HepG2 (cell line): ENCODE measurements at regions not wholly inside any gene's neighbourhood (a gene's known extent, or its start where the extent isn't known, plus 50 kb on each side); places are given as distances from the start of the nearest gene placed in this dataset.

Source experiments
- ATAC-seq: fragments of 200-7000 bp; cut with Tn5 transposase; 3 replicates; pipeline ENCODE4 v1.9.1; 2020; ENCODE audit warnings: mild to moderate bottlenecking, moderate library complexity
- BruUV-seq: library from RNA; stranded (reverse); fragments of 400-500 nt; replicated peaks from 2 replicates; lab custom pipeline; 2021; lab: Mats Ljungman, UMichigan
- CTCF ChIA-PET: fragments of 300-600 bp; formaldehyde crosslinking; extraction: SDS; loops from one replicate; lab custom pipeline; 2021; ENCODE audit warnings: low total read pairs, inconsistent platforms, low intra/inter-chr PET ratio; lab: Yijun Ruan, JAX
- POLR2A ChIA-PET: fragments of 350-600 bp; sonication (Branson Sonifier 250); formaldehyde crosslinking; loops from one replicate; lab custom pipeline; 2020; ENCODE audit warnings: antibody characterized with exemption, inconsistent platforms; lab: Yijun Ruan, JAX
- DNase-seq: peaks from one replicate; pipeline ENCODE4 v3.0.0-alpha.2; 2015; ENCODE audit warnings: low spot score
- FAIRE-seq: peaks from 3 replicates; lab custom pipeline; 2011; peaks lifted over from hg19 to GRCh38; lab: Jason Lieb, UNC
- H2AFZ ChIP-seq: one replicate; pipeline ENCODE4 v1.6.1; 2011; ENCODE audit warnings: low read length, inconsistent platforms
- H3K27ac ChIP-seq: fragments of 300-600 bp; 3 replicates; pipeline ENCODE4 v1.8.0; 2011; ENCODE audit warnings: mixed run types, mild to moderate bottlenecking, mixed read lengths, low read length, inconsistent platforms; ENCODE audit not compliant: insufficient read depth; ENCODE audit errors: extremely low read length
- H3K27me3 ChIP-seq, 2 experiments: fragments of 200-600 bp in 1 of 2; 2 replicates in 1 of 2; 3 replicates in 1 of 2; pipeline versions ENCODE4 v1.6.0 to v1.8.0; 2011; ENCODE audit warnings: low read length in 2 of 2, mild to moderate bottlenecking in 2 of 2, moderate library complexity in 2 of 2, inconsistent platforms in 1 of 2; ENCODE audit not compliant: insufficient read depth in 2 of 2, control insufficient read depth in 1 of 2
- H3K36me3 ChIP-seq, 2 experiments: fragments of 200-600 bp in 1 of 2; replicated peaks in 1 of 2; 2 replicates in 1 of 2; 3 replicates in 1 of 2; pipeline versions ENCODE4 v1.5.1 to v1.8.0; 2011; ENCODE audit warnings: low read length in 2 of 2, inconsistent platforms in 1 of 2; ENCODE audit not compliant: insufficient read depth in 2 of 2, control insufficient read depth in 1 of 2
- H3K4me1 ChIP-seq: 2 replicates; pipeline ENCODE4 v1.5.1; 2012; ENCODE audit warnings: low read length, inconsistent platforms; ENCODE audit not compliant: insufficient read depth
- H3K4me2 ChIP-seq: 2 replicates; pipeline ENCODE4 v1.6.0; 2011; ENCODE audit warnings: low read depth, low read length, inconsistent platforms
- H3K4me3 ChIP-seq, 3 experiments: fragments of 200-600 bp in 1 of 3; sonication (generic), shearing (Covaris generic) in 1 of 3; replicated peaks in 1 of 3; 2 replicates each; pipeline ENCODE4 v1.5.1; 2011 to 2016; ENCODE audit warnings: low read length in 3 of 3, inconsistent platforms in 2 of 3, low read depth in 2 of 3, mild to moderate bottlenecking in 2 of 3, control low read depth in 1 of 3, mixed read lengths in 1 of 3; ENCODE audit not compliant: insufficient read depth in 1 of 3
- H3K79me2 ChIP-seq: one replicate; pipeline ENCODE4 v1.6.1; 2011; ENCODE audit warnings: low read length, inconsistent platforms; ENCODE audit not compliant: insufficient read depth
- H3K9ac ChIP-seq: 2 replicates; pipeline ENCODE4 v1.6.0; 2011; ENCODE audit warnings: mild to moderate bottlenecking, low read depth, low read length, inconsistent platforms; ENCODE audit not compliant: insufficient read depth
- H3K9me3 ChIP-seq: 2 replicates; pipeline ENCODE4 v1.5.1; 2012; ENCODE audit warnings: mild to moderate bottlenecking, low read length
- H4K20me1 ChIP-seq: 2 replicates; pipeline ENCODE4 v1.6.0; 2011; ENCODE audit warnings: inconsistent platforms, mild to moderate bottlenecking, low read length, moderate library complexity; ENCODE audit not compliant: insufficient read depth
- CEBPB ChIP-seq: IDR thresholded peaks from 2 replicates; pipeline ENCODE4 v1.6.1; 2011; ENCODE audit warnings: low read depth, low read length, improper control_type of control experiment, borderline replicate concordance
- SOX6 ChIP-seq, 2 experiments: fragments of 450-650 bp in 1 of 2; sonication (generic) in 1 of 2; formaldehyde crosslinking in 1 of 2; IDR thresholded peaks; 2 replicates each; pipeline versions ENCODE4 v1.4.0 to v1.6.1; 2017 to 2020; ENCODE audit warnings: antibody characterized with exemption in 1 of 2, mild to moderate bottlenecking in 1 of 2, missing genetic modification reagents in 1 of 2
- WGBS: methylation state at CpG from one replicate; pipeline ENCODE4 v1.1.6; 2017; ENCODE audit warnings: low lambda C conversion rate; 5-methylcytosine and 5-hydroxymethylcytosine counted together
- in situ Hi-C: cut with HindIII; loops from 2 replicates; pipeline ENCODE4 v1.10.0; 2017; ENCODE audit warnings: low pct_unique_long_range_greater_than_20kb; ENCODE audit not compliant: extremely low pct_ligation_motif_present
- intact Hi-C: fragments of 100-400 bp; cut with micrococcal nuclease; formaldehyde crosslinking; loops from one replicate; pipeline ENCODE4 v1.10.0; 2022; ENCODE audit not compliant: unreplicated experiment
- TF ChIP-seq, protein P1 (sequence below): sonication (generic); formaldehyde crosslinking; IDR thresholded peaks from 2 replicates; pipeline ENCODE4 v1.5.0; 2020; ENCODE audit warnings: mild to moderate bottlenecking, missing genetic modification reagents, moderate library complexity

DNA sequence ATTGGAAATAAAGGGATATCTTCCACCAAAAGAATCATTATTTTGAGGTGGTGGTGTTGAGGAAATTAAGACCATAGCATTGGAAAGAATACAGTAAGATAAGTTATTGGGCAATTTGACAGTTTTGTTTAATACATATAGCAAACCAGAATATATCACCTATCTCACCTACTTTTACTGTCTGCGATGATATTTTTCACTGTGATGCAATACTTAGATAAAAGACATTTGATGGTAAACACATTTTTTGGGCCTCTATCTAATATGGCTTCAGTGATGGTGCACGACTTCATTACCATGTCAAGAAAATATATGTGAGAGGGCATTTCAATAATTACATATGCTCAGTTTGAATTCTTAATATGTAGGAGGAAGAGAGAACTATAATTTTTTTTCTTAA lies 93.7 kb upstream of the MAGI2 start:
- 31% methylated on average over 2 of the region's 2 CpGs for WGBS
- Histone ChIP-seq H3K9me3 (no peaks in the 10 kb centered on the region), H3K4me1 (no peaks in the 10 kb centered on the region), H4K20me1 (no peaks in the 10 kb centered on the region), H2AFZ (no peak overlapping the region), H3K4me2 (no peak overlapping the region), H3K79me2 (no peaks in the 10 kb centered on the region), H3K27ac (no peak overlapping the region), H3K27me3 (no peaks in the 10 kb centered on the region), H3K36me3 (no peaks in the 10 kb centered on the region), H3K9ac (no peak overlapping the region), H3K4me3 (no peak overlapping the region)
- BruUV-seq, result no TSS peak
- ChIA-PET CTCF (no interaction called here), POLR2A (no interaction called here)
- TF ChIP-seq, protein P1, sequence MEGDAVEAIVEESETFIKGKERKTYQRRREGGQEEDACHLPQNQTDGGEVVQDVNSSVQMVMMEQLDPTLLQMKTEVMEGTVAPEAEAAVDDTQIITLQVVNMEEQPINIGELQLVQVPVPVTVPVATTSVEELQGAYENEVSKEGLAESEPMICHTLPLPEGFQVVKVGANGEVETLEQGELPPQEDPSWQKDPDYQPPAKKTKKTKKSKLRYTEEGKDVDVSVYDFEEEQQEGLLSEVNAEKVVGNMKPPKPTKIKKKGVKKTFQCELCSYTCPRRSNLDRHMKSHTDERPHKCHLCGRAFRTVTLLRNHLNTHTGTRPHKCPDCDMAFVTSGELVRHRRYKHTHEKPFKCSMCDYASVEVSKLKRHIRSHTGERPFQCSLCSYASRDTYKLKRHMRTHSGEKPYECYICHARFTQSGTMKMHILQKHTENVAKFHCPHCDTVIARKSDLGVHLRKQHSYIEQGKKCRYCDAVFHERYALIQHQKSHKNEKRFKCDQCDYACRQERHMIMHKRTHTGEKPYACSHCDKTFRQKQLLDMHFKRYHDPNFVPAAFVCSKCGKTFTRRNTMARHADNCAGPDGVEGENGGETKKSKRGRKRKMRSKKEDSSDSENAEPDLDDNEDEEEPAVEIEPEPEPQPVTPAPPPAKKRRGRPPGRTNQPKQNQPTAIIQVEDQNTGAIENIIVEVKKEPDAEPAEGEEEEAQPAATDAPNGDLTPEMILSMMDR (CRISPR knock-in tag), result no peak
- peak; percentile 26; the same call in 1 of the 2 replicates for TF ChIP-seq CEBPB
- no peak for FAIRE-seq
- intact Hi-C loops (no loop called here), in situ Hi-C loops (no loop called here)
- DNase-seq, result no peak
- ATAC-seq, result no peak

DNA sequence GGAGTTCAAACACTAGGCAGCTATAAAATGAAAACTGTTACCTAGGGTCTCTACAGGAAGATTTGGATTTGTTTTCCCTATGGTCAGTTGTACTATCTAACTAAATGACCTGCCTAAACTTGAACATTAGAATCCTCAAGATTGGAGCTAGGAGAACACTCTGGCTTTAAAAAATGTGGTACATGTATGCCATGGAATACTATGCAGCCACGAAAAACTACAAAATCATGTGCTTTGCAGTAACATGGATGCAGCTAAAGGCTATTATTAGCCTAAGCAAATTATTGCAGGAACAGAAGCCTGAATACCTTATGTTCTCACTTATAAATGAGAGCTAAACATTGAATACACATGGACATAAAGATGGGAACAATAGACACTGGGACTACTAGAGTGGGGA lies 87.1 kb upstream of the MAGI2 start:
- intact Hi-C loops, result no loop called here

More for the DNA sequence above, 87.1 kb upstream of the MAGI2 start:
- H3K4me1 ChIP-seq, result no peaks in the 10 kb centered on the region
- no peak for TF ChIP-seq SOX6 (IDR thresholded peaks at IDR 0.05)
- TF ChIP-seq SOX6 (CRISPR knock-in tag; IDR thresholded peaks at IDR 0.05), result no peak
- TF ChIP-seq, all 625 proteins: peak for 0
- Histone ChIP-seq H3K4me3 (no peak overlapping the region), H3K4me2 (no peak overlapping the region), H3K27ac (no peak overlapping the region), H3K36me3 (no peaks in the 10 kb centered on the region), H2AFZ (no peak overlapping the region), H4K20me1 (no peaks in the 10 kb centered on the region), H3K27me3 (no peaks in the 10 kb centered on the region), H3K9me3 (no peaks in the 10 kb centered on the region), H3K79me2 (no peaks in the 10 kb centered on the region), H3K9ac (no peak overlapping the region)
- WGBS, result 6% methylated on average over 1 of the region's 1 CpG
- in situ Hi-C loops, result no loop called here
- no TSS peak for BruUV-seq
- ChIA-PET CTCF (no interaction called here), POLR2A (no interaction called here)
- DNase-seq, result no peak
- FAIRE-seq, result no peak
- ATAC-seq, result no peak
